ENCODE measurements at regions not wholly inside any gene's neighbourhood (a gene's known extent, or its start where the extent isn't known, plus 50 kb on each side); places are given as distances from the start of the nearest gene placed in this dataset.

- ATAC-seq = no peak
Measured at GRCh38 chr12:132393245-132393795, 63.9 kb upstream of the GALNT9 start.

DNA sequence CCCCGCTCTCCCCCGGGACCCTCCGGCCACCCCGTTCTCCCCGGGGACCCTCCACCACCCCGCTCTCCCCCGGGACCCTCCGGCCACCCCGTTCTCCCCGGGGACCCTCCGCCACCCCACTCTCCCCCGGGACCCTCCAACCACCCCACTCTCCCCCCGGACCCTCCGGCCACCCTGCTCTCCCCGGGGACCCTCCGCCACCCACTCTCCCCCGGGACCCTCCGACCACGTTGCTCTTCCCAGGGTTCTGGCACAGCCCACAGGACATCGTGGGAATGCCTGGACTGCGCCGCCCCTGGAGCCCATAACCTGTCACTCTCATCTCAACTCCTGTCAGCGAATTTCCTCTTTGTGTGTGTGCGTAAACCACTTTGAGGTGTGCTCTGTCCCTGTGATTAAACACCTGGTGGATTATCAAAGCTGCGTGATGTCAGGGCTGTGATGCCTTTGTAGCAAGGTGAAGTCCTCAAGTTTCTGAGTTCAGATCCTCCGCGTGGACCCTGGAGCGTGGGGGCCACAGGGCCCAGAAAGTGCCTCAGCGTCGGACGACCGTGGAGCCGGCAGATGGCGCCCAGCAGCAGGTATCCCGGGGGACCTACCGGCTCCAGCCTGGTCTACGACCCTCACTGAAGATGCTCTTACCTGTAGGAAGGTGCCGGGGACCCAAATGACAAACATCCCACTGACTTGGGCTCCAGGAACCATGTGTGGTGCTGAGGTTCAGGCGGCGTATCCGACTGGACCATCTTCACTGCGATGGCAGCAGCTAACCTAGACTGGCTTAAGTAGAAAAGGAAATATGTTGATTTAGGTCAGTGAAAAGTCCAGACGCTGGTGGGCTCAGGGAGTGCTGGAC, 63.2 kb upstream of the GALNT9 start:
- no peak for ATAC-seq

DNA sequence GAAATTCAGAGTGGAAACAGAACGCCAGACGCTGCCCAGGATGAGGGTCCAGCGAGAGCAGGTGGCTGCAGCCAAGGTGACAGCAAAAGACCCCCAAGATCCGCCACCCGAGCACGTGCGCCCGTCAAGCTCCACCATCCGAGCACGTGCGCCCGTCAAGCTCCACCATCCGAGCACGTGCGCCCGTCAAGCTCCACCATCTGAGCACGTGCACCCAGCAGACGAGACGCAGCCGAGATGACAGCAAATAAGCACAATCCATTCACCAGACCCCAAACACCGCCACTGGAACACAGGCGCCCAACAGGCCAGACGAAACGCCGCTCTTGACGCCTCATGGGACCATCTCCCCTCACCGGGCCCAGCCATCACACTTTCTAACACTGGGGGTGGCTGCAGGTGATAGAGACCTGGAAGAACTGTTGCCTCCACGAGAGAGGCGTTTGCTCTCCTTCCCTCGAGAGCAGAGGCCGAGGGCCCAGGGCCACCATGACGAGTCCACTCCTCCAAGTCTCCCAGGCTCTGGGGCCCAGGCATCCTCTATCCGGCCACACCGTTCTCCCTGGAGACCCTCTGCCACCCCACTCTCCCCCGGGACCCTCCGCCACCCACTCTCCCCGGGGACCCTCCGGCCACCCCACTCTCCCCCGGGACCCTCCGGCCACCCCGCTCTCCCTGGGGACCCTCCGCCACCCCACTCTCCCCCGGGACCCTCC, 62.1 kb upstream of the GALNT9 start:
- no peak for ATAC-seq

DNA sequence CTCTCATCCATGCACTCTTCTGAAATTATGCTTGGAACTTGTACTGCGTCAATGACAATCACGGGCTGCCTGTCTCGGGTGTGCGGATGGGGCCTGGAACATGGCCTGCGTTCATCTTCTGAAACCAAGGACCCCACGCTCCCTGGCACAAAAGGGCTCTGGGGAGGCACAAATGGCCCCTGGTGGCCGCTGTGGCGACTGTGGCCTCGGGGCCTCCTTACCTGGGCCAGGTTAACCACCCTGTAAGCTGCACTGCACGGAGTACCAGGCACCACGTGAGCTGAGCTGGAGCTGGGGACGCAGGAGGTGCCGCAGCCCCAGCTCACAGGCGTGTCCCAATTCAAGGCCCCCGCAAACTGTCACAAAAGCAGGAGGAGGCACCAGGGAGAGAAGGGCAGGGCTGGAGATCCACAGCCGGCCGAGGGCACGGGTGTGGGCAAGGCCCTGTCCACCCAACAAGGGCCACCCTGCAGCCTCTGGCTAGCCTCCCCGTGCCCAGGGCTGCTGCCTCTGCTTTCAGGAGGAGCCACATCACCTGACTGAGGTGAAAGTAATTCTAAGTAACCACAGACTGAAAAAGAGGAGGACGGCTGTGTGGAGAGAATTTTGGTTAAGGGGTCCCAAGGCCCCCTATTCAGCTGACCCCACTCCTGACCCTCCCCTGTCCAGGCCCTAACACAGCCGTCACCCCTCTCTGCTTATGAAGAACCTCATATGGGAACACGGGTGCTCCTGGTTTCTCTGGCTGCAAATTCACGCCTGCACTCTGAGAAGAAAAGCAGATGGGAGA, 61.1 kb upstream of the GALNT9 start:
- ATAC-seq = no peak

GRCh38 chr12:132389526-132390286, 60.3 kb upstream of the GALNT9 start:
- ATAC-seq = no peak

GRCh38 chr12:132389026-132389425, 59.6 kb upstream of the GALNT9 start:
- ATAC-seq = no peak

DNA sequence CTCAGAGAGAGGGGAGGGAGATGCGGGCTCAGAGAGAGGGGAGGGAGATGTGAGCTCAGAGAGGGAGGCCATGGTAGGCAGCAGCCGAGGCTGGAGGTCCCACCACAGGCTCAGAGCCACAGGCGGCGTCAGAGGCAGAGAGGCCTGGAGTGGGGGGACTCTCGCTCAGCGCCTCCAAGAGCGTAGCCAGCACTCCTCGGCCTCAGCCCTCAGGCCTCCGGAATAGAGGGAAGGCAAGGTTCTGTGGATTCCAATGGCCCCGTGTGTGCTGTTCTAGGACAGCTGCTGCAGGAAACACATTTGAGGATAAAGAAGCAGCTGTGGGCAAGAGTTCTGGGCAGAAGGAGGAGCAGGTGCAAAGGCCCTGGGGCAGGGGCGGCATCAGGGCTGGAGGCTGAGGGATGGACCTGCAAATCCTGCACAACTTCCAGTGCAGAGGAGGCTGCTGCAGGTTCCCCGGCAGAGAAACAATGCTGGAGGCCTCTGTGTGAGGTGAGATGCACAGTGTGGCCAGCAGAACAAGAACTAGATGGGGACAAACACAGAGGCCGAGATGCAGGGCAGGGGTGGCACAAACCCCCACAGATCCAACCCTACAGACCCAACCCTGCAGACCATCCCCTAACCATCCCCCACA, 59.1 kb upstream of the GALNT9 start:
- no peak for ATAC-seq

DNA sequence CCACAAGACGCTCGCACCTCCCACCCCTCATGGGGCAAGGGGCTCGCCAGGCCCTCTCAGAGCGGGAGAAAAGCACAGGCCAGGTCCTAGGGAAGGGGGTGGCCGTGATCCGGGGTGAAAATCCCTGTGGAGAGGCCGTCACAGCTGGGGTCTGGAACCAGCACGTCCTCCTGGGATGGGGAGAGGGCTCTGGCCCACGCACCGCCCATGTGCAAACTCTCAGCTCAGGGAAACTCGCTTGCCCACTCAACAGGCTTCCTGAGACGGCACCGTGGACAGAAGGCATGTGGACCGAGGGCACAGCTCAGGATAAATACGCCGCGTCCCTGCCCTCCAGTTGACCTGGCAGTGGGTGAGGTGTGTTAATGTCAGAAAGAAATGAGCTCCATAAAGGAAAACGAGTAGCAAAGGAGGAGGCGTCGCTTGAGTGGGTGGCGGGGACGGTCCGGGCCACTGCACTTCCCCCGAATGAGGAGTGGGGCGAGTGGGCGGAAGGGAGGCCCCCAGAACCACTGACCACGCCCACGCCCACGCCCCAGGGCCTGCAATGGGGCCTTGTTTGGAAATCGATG, 57.6 kb upstream of the GALNT9 start:
- no peak for ATAC-seq

DNA sequence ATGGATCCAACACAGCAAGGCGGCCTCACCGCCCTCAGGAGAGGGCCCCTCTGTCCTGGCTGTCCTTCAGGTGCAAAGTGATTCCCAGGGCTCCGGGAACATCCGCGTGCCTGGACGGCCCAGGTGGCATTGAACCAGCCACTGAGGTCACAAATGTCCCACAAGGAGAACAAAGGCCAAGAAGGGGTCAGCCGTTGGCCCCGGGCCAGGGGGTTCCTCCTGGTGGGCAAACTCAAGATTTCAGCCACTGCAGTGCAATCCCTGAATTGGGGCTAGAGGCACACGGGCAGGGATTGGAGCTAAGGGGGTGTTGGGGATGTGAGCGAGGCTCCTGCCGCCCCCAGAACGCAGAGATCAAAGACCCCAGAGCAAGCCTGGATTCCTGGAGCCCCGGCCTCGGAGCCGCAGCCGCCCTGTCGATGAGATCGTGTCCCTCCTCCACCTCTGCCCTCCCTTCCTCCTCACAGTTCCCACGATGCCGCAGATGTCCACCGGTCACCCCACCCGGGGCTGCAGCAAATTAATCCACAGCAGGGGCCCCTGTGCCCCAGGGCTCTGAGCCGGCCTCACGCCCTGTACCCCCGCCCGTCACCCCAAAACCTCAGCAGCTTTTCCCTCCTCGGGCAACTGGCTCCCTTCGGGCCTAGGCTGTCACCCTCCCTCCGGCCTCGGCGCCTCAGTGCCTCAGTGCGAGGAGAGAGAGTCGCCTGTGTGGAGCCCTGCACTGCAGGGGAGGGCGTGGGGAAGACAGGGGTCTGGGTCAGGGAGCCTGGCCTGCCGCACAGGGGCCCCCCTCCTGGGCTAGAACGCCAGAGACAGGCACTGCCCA, 56.7 kb upstream of the GALNT9 start:
- ATAC-seq = no peak

DNA sequence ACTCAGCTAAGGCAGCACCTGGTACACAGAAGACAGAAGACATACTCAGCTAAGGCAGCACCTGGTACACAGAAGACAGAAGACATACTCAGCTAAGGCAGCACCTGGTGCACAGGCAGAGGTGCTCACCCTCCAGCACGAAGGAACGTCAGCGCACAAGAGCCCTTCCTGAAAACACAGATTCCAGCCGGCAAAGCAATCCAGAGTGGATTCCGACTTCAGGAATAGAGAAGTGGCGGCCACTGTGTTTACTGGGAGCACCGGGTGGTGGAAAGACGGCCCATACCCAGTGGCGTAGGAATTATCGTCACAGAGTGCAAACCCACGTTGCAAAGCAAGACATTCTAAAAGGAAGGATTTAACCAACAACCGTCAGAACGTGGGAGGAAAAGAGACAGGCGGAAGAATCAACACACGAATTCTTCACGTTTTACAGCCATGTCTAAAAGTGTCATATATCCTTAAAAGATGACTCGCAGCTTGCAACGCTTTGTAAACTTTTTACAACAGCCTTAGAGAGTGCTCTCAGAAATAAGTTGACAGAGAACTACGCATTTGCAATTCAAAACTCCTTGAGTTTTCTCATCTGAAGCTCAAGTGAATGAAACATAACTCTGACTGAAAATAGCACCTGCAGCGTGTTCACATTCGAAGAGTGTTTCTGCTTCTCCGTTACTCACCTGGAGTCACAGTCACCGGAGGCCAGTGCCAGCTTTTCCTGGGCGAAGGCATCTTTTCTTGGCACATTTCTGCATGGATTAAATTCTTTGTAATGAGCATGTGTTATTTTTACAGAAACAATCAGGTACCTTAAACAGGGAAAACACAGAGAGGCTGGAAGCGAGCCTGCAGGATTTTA, 55.8 kb upstream of the GALNT9 start:
- ATAC-seq = no peak

DNA sequence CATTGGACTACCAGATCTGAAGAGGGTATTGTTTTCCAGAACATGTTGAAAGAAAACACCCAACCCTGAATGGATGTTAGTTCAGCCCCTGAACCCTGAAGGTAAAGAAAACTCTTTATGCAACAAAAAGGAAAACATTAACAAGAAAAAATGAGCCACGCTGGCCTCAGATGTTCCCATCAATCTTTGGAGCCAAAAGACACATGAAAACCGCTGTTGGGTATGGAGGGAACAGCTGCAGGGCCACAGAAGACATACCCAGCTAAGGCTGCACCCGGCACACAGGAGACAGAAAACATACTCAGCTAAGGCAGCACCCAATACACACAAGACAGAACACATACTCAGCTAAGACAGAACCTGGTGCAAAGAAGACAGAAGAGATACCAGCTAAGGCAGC, 51.3 kb upstream of the GALNT9 start:
- ATAC-seq = no peak

DNA sequence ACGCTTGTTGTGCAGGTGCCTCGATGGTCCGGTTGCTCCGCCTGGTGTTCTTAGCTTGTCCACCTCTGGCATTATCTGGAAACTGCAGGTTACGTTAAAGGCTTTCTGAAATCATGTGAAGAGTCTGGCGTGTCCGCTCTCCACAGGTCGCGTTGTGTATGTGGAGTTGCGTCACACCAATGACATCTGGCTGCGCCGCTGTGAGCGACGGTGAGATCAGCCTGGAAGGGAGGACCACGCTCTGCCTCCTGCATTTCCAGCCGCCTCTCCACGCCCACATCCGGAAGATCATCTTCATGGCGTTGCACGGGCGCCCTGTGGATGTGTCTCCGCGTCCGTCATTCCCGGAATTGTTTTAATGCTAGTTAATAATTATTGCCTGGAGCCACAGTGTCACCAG, 50.6 kb upstream of the GALNT9 start:
- no peak for ATAC-seq

DNA sequence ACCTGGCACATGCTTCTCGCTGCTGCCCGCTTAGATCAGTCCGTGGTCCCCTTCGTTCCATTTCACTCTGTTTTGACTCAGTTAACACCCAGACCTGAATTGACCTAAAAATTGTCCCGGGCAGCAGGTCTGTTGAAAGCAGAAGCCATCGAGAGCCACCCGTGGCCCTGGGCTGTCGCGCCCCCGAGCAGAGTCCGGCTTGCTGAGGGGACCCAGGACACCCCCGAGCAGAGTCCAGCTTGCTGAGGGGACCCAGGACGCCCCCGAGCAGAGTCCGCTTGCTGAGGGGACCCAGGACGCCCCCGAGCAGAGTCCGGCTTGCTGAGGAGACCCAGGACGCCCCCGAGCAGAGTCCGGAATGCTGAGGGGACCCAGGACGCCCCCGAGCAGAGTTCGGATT, 50.2 kb upstream of the GALNT9 start:
- no peak for ATAC-seq
